ENCODE measurements at regions not wholly inside any gene's neighbourhood (a gene's known extent, or its start where the extent isn't known, plus 50 kb on each side); places are given as distances from the start of the nearest gene placed in this dataset.

GRCh38 chr10:29835055-29835454 is 200.3 kb upstream of the SVIL start:
- TF ChIP-seq, protein P1, sequence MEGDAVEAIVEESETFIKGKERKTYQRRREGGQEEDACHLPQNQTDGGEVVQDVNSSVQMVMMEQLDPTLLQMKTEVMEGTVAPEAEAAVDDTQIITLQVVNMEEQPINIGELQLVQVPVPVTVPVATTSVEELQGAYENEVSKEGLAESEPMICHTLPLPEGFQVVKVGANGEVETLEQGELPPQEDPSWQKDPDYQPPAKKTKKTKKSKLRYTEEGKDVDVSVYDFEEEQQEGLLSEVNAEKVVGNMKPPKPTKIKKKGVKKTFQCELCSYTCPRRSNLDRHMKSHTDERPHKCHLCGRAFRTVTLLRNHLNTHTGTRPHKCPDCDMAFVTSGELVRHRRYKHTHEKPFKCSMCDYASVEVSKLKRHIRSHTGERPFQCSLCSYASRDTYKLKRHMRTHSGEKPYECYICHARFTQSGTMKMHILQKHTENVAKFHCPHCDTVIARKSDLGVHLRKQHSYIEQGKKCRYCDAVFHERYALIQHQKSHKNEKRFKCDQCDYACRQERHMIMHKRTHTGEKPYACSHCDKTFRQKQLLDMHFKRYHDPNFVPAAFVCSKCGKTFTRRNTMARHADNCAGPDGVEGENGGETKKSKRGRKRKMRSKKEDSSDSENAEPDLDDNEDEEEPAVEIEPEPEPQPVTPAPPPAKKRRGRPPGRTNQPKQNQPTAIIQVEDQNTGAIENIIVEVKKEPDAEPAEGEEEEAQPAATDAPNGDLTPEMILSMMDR (IDR thresholded peaks at IDR 0.05; ENCODE audit: borderline replicate concordance, extremely low read depth, low read length, poor library complexity, severe bottlenecking) = no peak
- no peak for TF ChIP-seq EZH2 (IDR thresholded peaks at IDR 0.05; ENCODE audit: borderline replicate concordance, low read depth, low read length, severe bottlenecking)

Data from DND-41 (cell line).